IMR-90 (cell line): ENCODE measurements at regions not wholly inside any gene's neighbourhood (a gene's known extent, or its start where the extent isn't known, plus 50 kb on each side); places are given as distances from the start of the nearest gene placed in this dataset.

Experiments
- ATAC-seq: fragments of 200-7000 bp; cut with Tn5 transposase; 2 replicates; pipeline ENCODE4 v1.9.1; 2020; ENCODE audit warnings: low read depth, mild to moderate bottlenecking, moderate library complexity
- BruUV-seq: library from RNA; stranded (reverse); fragments of 400-500 nt; replicated peaks from 2 replicates; lab custom pipeline; 2021; lab: Mats Ljungman, UMichigan
- CTCF ChIA-PET: fragments of 300-600 bp; formaldehyde crosslinking; extraction: SDS; loops from one replicate; lab custom pipeline; 2021; ENCODE audit warnings: antibody characterized with exemption; lab: Yijun Ruan, JAX
- POLR2A ChIA-PET: fragments of 300-600 bp; sonication (Branson Sonifier 250); formaldehyde crosslinking; loops from one replicate; lab custom pipeline; 2022; ENCODE audit warnings: antibody characterized with exemption; ENCODE audit not compliant: unreplicated experiment; lab: Charles Lee
- DNase-seq: peaks from one replicate; pipeline ENCODE4 v3.0.0; 2013
- H2AFZ ChIP-seq: replicated peaks from 2 replicates; pipeline ENCODE3; 2013; ENCODE audit warnings: low read length, mild to moderate bottlenecking; ENCODE audit not compliant: poor library complexity
- H2AK5ac ChIP-seq: 2 replicates; pipeline ENCODE4 v1.6.1; 2013; ENCODE audit warnings: low read depth, low read length, inconsistent platforms
- H2AK9ac ChIP-seq: replicated peaks from 2 replicates; pipeline ENCODE3; 2013; ENCODE audit warnings: mild to moderate bottlenecking, low read depth, low read length, moderate library complexity; ENCODE audit not compliant: poor library complexity
- H2BK120ac ChIP-seq: 2 replicates; pipeline ENCODE4 v1.6.1; 2013; ENCODE audit warnings: low read depth, low read length, inconsistent platforms
- H2BK15ac ChIP-seq: 3 replicates; pipeline ENCODE4 v1.6.1; 2013; ENCODE audit warnings: low read depth, low read length, inconsistent platforms
- H2BK20ac ChIP-seq: 2 replicates; pipeline ENCODE4 v1.6.1; 2013; ENCODE audit warnings: low read depth, mild to moderate bottlenecking, inconsistent platforms, low read length, moderate library complexity
- H2BK5ac ChIP-seq: 2 replicates; pipeline ENCODE4 v1.6.1; 2013; ENCODE audit warnings: mild to moderate bottlenecking, low read depth, low read length, inconsistent platforms; ENCODE audit not compliant: poor library complexity, severe bottlenecking
- H3K14ac ChIP-seq: replicated peaks from 2 replicates; pipeline ENCODE4 v1.6.1; 2013; ENCODE audit warnings: low read depth, low read length, inconsistent platforms
- H3K18ac ChIP-seq: 2 replicates; pipeline ENCODE4 v1.6.1; 2013; ENCODE audit warnings: low read depth, low read length, control low read depth
- H3K23ac ChIP-seq: 2 replicates; pipeline ENCODE4 v1.6.1; 2013; ENCODE audit warnings: low read depth, low read length, inconsistent platforms
- H3K27ac ChIP-seq: 2 replicates; pipeline ENCODE4 v1.5.1; 2013; ENCODE audit warnings: mild to moderate bottlenecking, control low read depth, low read length; ENCODE audit not compliant: insufficient read depth
- H3K27me3 ChIP-seq: 2 replicates; pipeline ENCODE4 v1.6.1; 2013; ENCODE audit warnings: low read length; ENCODE audit not compliant: control insufficient read depth, insufficient read depth
- H3K36me3 ChIP-seq: 2 replicates; pipeline ENCODE4 v1.6.1; 2013; ENCODE audit warnings: low read length, mixed read lengths; ENCODE audit not compliant: control insufficient read depth, insufficient read depth
- H3K4ac ChIP-seq: 2 replicates; pipeline ENCODE4 v1.6.1; 2013; ENCODE audit warnings: low read depth, low read length, inconsistent platforms
- H3K4me1 ChIP-seq: 2 replicates; pipeline ENCODE4 v1.6.1; 2013; ENCODE audit warnings: low read length, mixed read lengths; ENCODE audit not compliant: control insufficient read depth, insufficient read depth
- H3K4me2 ChIP-seq: 2 replicates; pipeline ENCODE4 v1.6.1; 2013; ENCODE audit warnings: low read depth, mild to moderate bottlenecking, control low read depth, low read length, moderate library complexity
- H3K4me3 ChIP-seq: 2 replicates; pipeline ENCODE4 v1.5.1; 2013; ENCODE audit warnings: low read depth, mild to moderate bottlenecking, control low read depth, low read length, moderate library complexity; ENCODE audit not compliant: insufficient read depth
- H3K56ac ChIP-seq: 2 replicates; pipeline ENCODE4 v1.6.1; 2013; ENCODE audit warnings: low read length, inconsistent platforms; ENCODE audit not compliant: insufficient read depth; ENCODE audit errors: extremely low read depth
- H3K79me1 ChIP-seq, 2 experiments: 2 replicates each; pipeline ENCODE4 v1.6.1; 2013; ENCODE audit warnings: low read length in 2 of 2, inconsistent platforms in 1 of 2, low read depth in 1 of 2
- H3K9ac ChIP-seq: 2 replicates; pipeline ENCODE4 v1.6.1; 2013; ENCODE audit warnings: low read depth, low read length, control low read depth
- H3K9me1 ChIP-seq: 2 replicates; pipeline ENCODE4 v1.6.1; 2013; ENCODE audit warnings: low read length, inconsistent platforms; ENCODE audit not compliant: insufficient read depth
- H3K9me3 ChIP-seq: 2 replicates; pipeline ENCODE4 v1.6.1; 2013; ENCODE audit warnings: low read length; ENCODE audit not compliant: control insufficient read depth, insufficient read depth
- H4K20me1 ChIP-seq: 2 replicates; pipeline ENCODE4 v1.6.1; 2013; ENCODE audit warnings: low read length, inconsistent platforms; ENCODE audit not compliant: insufficient read depth
- H4K5ac ChIP-seq: 2 replicates; pipeline ENCODE4 v1.6.1; 2013; ENCODE audit warnings: mild to moderate bottlenecking, low read depth, low read length, control low read depth
- H4K8ac ChIP-seq, 2 experiments: 2 replicates each; pipeline ENCODE4 v1.6.1; 2013; ENCODE audit warnings: low read depth in 2 of 2, low read length in 2 of 2, control low read depth in 1 of 2, inconsistent platforms in 1 of 2
- H4K91ac ChIP-seq: 2 replicates; pipeline ENCODE4 v1.6.1; 2013; ENCODE audit warnings: low read depth, low read length, inconsistent platforms; ENCODE audit not compliant: insufficient read depth
- BHLHE40 ChIP-seq: fragments of 150-350 bp; IDR thresholded peaks from 2 replicates; pipeline ENCODE4 v1.6.1; 2016; ENCODE audit warnings: mild to moderate bottlenecking, low read depth, low read length
- FOS ChIP-seq: fragments of 150-350 bp; IDR thresholded peaks from 2 replicates; pipeline ENCODE4 v1.6.1; 2016; ENCODE audit warnings: low read depth, low read length
- MAFK ChIP-seq: IDR thresholded peaks from 2 replicates; pipeline ENCODE4 v1.6.1; 2012; ENCODE audit warnings: low read depth, low read length, improper control_type of control experiment
- MAZ ChIP-seq: IDR thresholded peaks from 2 replicates; pipeline ENCODE4 v1.6.1; 2012; ENCODE audit warnings: low read depth, mild to moderate bottlenecking, low read length, improper control_type of control experiment, moderate library complexity, borderline replicate concordance
- NFE2L2 ChIP-seq: fragments of 150-350 bp; IDR thresholded peaks from 2 replicates; pipeline ENCODE4 v1.6.1; 2016; ENCODE audit warnings: low read depth, mild to moderate bottlenecking, low read length
- POLR2A ChIP-seq: IDR thresholded peaks from 2 replicates; pipeline ENCODE4 v1.6.1; 2012; ENCODE audit warnings: mild to moderate bottlenecking, low read depth, low read length
- RAD21 ChIP-seq: IDR thresholded peaks from 2 replicates; pipeline ENCODE4 v1.6.1; 2012; ENCODE audit warnings: low read length, improper control_type of control experiment
- SMC3 ChIP-seq: fragments of 150-350 bp; IDR thresholded peaks from 2 replicates; pipeline ENCODE4 v1.6.1; 2016; ENCODE audit warnings: low read depth, mild to moderate bottlenecking, antibody characterized with exemption, low read length, moderate library complexity
- dilution Hi-C: fragments of 300-500 bp; cut with HindIII; formaldehyde crosslinking; loops from one replicate; pipeline ENCODE4 v1.14.3; 2018; ENCODE audit warnings: low sequenced_read_pairs; ENCODE audit not compliant: unreplicated experiment
- in situ Hi-C: fragments of 300-500 bp; cut with MboI; formaldehyde crosslinking; loops from 3 replicates; pipeline ENCODE4 v1.14.3; 2019; ENCODE audit warnings: low sequenced_read_pairs, inconsistent platforms, mixed read lengths
- intact Hi-C: fragments of 100-400 bp; cut with micrococcal nuclease; formaldehyde crosslinking; loops from 2 replicates; pipeline ENCODE4 v1.10.0; 2022
- TF ChIP-seq, protein P1 (sequence below): fragments of 150-350 bp; IDR thresholded peaks from 2 replicates; pipeline ENCODE4 v1.6.1; 2016; ENCODE audit warnings: low read depth, mild to moderate bottlenecking, low read length, moderate library complexity, borderline replicate concordance
- TF ChIP-seq, protein P2 (sequence below): fragments of 150-350 bp; IDR thresholded peaks from 2 replicates; pipeline ENCODE4 v1.6.1; 2017; ENCODE audit warnings: mild to moderate bottlenecking, antibody characterized with exemption, low read length, low read depth

DNA sequence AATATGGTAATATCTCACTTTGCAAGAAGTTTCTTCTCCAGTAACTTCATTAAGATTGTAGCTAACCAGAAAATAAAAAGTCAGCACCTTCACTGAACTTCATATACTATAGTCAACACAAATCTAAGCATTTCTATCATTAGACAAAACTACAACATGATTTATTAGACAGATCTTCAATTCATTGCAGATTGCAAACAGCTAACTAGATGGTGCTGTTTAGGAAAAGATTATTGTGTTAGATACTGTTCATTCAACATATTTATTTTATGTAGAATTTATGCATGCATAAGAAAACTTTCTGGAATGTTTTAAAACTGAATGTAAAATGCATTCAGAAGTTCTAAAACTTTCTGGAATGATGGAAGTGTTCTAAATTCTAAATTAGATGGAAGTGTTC lies 442.1 kb downstream of the HTR1B start:
- Histone ChIP-seq H3K9ac (no peak overlapping the region), H3K23ac (no peak overlapping the region), H4K20me1 (no peaks in the 10 kb centered on the region), H3K9me1 (no peaks in the 10 kb centered on the region), H3K4me1 (no peaks in the 10 kb centered on the region), H3K18ac (no peak overlapping the region), H3K14ac (no peak overlapping the region), H2BK120ac (no peak overlapping the region), H3K36me3 (no peaks in the 10 kb centered on the region), H3K9me3 (no peaks in the 10 kb centered on the region), H3K4me3 (no peak overlapping the region), H2AFZ (no peak overlapping the region), H2BK5ac (no peak overlapping the region), H3K4me2 (no peak overlapping the region), H2AK5ac (no peak overlapping the region), H3K27ac (no peak overlapping the region), H4K5ac (no peak overlapping the region), H3K79me1 (no peaks in the 10 kb centered on the region), H3K27me3 (no peaks in the 10 kb centered on the region), H2AK9ac (no peak overlapping the region), H3K56ac (no peak overlapping the region), H2BK15ac (no peak overlapping the region), H3K4ac (no peak overlapping the region), H2BK20ac (no peak overlapping the region), H4K91ac (no peak overlapping the region), H4K8ac (no peak overlapping the region)
- POLR2A ChIA-PET = no interaction called here
- intact Hi-C loops (loop anchor here (10.0 kb wide), 1 partner anchor 274 kb away; no protein-coding TSS in a partner anchor), in situ Hi-C loops (no loop called here), dilution Hi-C loops (no loop called here)
- ATAC-seq (0 out of 2 replicates have a peak, but pooled peaks have one; percentile 35), DNase-seq (no peak)
- no peak for TF ChIP-seq SMC3
- TF ChIP-seq, protein P1, sequence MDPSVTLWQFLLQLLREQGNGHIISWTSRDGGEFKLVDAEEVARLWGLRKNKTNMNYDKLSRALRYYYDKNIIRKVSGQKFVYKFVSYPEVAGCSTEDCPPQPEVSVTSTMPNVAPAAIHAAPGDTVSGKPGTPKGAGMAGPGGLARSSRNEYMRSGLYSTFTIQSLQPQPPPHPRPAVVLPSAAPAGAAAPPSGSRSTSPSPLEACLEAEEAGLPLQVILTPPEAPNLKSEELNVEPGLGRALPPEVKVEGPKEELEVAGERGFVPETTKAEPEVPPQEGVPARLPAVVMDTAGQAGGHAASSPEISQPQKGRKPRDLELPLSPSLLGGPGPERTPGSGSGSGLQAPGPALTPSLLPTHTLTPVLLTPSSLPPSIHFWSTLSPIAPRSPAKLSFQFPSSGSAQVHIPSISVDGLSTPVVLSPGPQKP = no peak
- TF ChIP-seq, protein P2, sequence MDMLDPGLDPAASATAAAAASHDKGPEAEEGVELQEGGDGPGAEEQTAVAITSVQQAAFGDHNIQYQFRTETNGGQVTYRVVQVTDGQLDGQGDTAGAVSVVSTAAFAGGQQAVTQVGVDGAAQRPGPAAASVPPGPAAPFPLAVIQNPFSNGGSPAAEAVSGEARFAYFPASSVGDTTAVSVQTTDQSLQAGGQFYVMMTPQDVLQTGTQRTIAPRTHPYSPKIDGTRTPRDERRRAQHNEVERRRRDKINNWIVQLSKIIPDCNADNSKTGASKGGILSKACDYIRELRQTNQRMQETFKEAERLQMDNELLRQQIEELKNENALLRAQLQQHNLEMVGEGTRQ = no peak
- no peak for TF ChIP-seq FOS
- TF ChIP-seq BHLHE40 = no peak
- TF ChIP-seq MAFK = no peak
- TF ChIP-seq RAD21 = no peak
- TF ChIP-seq NFE2L2 = no peak
- TF ChIP-seq POLR2A = no peak
- TF ChIP-seq MAZ = no peak
- CTCF ChIA-PET = interaction anchor here (0.6 to 0.9 kb wide), 2 partner anchors 209 to 320 kb away, joined by 3 to 4 read pairs; no protein-coding TSS in a partner anchor
- BruUV-seq = no TSS peak
